ENCODE measurements at regions not wholly inside any gene's neighbourhood (a gene's known extent, or its start where the extent isn't known, plus 50 kb on each side); places are given as distances from the start of the nearest gene placed in this dataset.
"Not testable (repeated sequence)": the region's sequence is repeated elsewhere in the genome, so short reads cannot be mapped to it uniquely, and the experiment has no call there.

DNA sequence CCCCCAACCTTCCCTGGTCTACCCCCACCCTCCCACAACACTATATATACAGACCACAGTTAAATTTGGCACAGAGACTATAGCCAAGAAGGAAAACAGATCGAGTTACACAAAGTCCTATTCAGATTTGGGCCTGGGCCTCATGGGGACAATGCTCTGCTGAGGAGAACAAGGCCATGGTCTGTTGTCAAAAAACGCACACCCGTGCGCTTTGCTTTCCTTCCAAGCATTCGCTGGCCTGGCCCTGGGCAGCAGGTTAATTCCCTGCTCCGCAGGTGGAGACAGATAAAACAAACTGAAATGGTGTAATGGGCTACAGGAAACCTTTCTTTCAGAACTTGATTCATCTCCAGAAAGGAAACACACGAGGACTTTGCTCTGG is 256.2 kb downstream of the BCL2L11 start:
- H4K8ac ChIP-seq (ENCODE audit: low read depth, low read length); H2BK12ac ChIP-seq (ENCODE audit: low read length); H3K4me2 ChIP-seq (ENCODE audit: insufficient read depth, low read length, poor library complexity, severe bottlenecking); H2BK5ac ChIP-seq (ENCODE audit: low read length); H2BK120ac ChIP-seq (ENCODE audit: low read depth, low read length); H3K9ac ChIP-seq (ENCODE audit: low read depth, low read length, poor library complexity); H2AFZ ChIP-seq (ENCODE audit: low read length); H2AK5ac ChIP-seq (ENCODE audit: low read depth, low read length); H3K27me3 ChIP-seq (ENCODE audit: control insufficient read depth in 3 of 3, insufficient read depth in 3 of 3, low read depth in 1 of 3, low read length in 3 of 3); H3K14ac ChIP-seq (ENCODE audit: low read length); H3K4ac ChIP-seq (ENCODE audit: low read length); H3K27ac ChIP-seq (replicated peaks; ENCODE audit: low read length); H3K79me1 ChIP-seq (ENCODE audit: low read depth, low read length); H3K18ac ChIP-seq (ENCODE audit: low read length); H3K23ac ChIP-seq (ENCODE audit: low read depth, low read length, poor library complexity); H2BK15ac ChIP-seq (ENCODE audit: low read length); H3K4me1 ChIP-seq (ENCODE audit: control insufficient read depth in 2 of 2, insufficient read depth in 1 of 2, low read depth in 1 of 2, low read length in 2 of 2); DNase-seq (ENCODE audit: low spot score); H4K91ac ChIP-seq (ENCODE audit: low read depth, low read length, poor library complexity); H3K4me3 ChIP-seq (ENCODE audit: low read length in 2 of 2); H3K36me3 ChIP-seq (replicated peaks in 1 of 2; ENCODE audit: control insufficient read depth in 2 of 2, insufficient read depth in 2 of 2, low read length in 2 of 2); H3K9me3 ChIP-seq (replicated peaks in 1 of 2; ENCODE audit: control insufficient read depth in 2 of 2, insufficient read depth in 1 of 2, low read depth in 1 of 2, low read length in 2 of 2): not testable (repeated sequence)
- WGBS, 2 donors (ENCODE audit: extremely low coverage in 2 of 2, insufficient read length in 2 of 2, insufficient replicate concordance in 1 of 2) = no CpG with 5 or more reads among the region's 7 CpGs

DNA sequence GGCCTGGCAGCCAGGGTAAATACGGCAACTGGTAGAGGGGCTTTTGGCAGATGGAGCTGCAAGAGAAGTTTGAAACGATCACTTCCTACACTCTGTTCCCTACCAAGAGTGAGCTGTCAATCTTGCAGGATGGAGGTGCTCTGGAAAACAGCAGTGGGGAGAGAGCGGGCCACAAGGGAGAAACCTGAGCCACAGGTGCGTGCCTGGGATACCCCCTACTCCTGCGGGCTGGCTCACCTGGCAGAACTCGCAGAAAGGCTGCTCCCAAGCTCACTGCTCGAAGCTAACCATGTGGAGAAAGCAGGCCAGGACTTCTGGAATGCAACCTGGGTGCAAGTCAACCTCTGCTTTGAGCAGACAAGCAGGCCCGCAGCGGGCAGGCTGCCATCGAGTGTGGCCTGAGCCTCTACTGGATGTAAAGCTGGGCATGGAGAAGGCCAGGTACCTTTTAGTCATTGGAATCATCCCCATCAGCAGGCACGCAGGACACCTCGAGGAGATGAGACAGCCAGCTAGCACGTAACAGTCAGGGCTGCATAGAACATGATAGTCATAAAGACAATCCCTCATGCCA is 256.8 kb downstream of the BCL2L11 start:
- not testable (repeated sequence) for H2BK12ac ChIP-seq (ENCODE audit: low read length); H4K8ac ChIP-seq (ENCODE audit: low read depth, low read length); H2BK15ac ChIP-seq (ENCODE audit: low read length); H3K4me2 ChIP-seq (ENCODE audit: insufficient read depth, low read length, poor library complexity, severe bottlenecking); H2BK120ac ChIP-seq (ENCODE audit: low read depth, low read length); H3K4me1 ChIP-seq (ENCODE audit: control insufficient read depth in 2 of 2, insufficient read depth in 1 of 2, low read depth in 1 of 2, low read length in 2 of 2); H3K27ac ChIP-seq (replicated peaks; ENCODE audit: low read length); H3K14ac ChIP-seq (ENCODE audit: low read length); H3K18ac ChIP-seq (ENCODE audit: low read length); H3K36me3 ChIP-seq (replicated peaks in 1 of 2; ENCODE audit: control insufficient read depth in 2 of 2, insufficient read depth in 2 of 2, low read length in 2 of 2); H4K91ac ChIP-seq (ENCODE audit: low read depth, low read length, poor library complexity); H3K4ac ChIP-seq (ENCODE audit: low read length); H3K23ac ChIP-seq (ENCODE audit: low read depth, low read length, poor library complexity); DNase-seq (ENCODE audit: low spot score); H3K27me3 ChIP-seq (ENCODE audit: control insufficient read depth in 3 of 3, insufficient read depth in 3 of 3, low read depth in 1 of 3, low read length in 3 of 3); H3K9me3 ChIP-seq (replicated peaks in 1 of 2; ENCODE audit: control insufficient read depth in 2 of 2, insufficient read depth in 1 of 2, low read depth in 1 of 2, low read length in 2 of 2); H3K4me3 ChIP-seq (ENCODE audit: low read length in 2 of 2); H2AK5ac ChIP-seq (ENCODE audit: low read depth, low read length); H3K79me1 ChIP-seq (ENCODE audit: low read depth, low read length); H2BK5ac ChIP-seq (ENCODE audit: low read length); H3K9ac ChIP-seq (ENCODE audit: low read depth, low read length, poor library complexity); H2AFZ ChIP-seq (ENCODE audit: low read length)
- no CpG with 5 or more reads among the region's 13 CpGs for WGBS, 2 donors (ENCODE audit: extremely low coverage in 2 of 2, insufficient read length in 2 of 2, insufficient replicate concordance in 1 of 2)

GRCh38 chr2:111378348-111378747 is 257.6 kb downstream of the BCL2L11 start:
- not testable (repeated sequence) for H2AFZ ChIP-seq (ENCODE audit: low read length); DNase-seq (ENCODE audit: low spot score); H3K4me1 ChIP-seq (ENCODE audit: control insufficient read depth in 2 of 2, insufficient read depth in 1 of 2, low read depth in 1 of 2, low read length in 2 of 2); H3K79me1 ChIP-seq (ENCODE audit: low read depth, low read length); H3K4me3 ChIP-seq (ENCODE audit: low read length in 2 of 2); H3K27ac ChIP-seq (replicated peaks; ENCODE audit: low read length); H3K9ac ChIP-seq (ENCODE audit: low read depth, low read length, poor library complexity); H4K91ac ChIP-seq (ENCODE audit: low read depth, low read length, poor library complexity); H3K23ac ChIP-seq (ENCODE audit: low read depth, low read length, poor library complexity); H2BK120ac ChIP-seq (ENCODE audit: low read depth, low read length); H3K27me3 ChIP-seq (ENCODE audit: control insufficient read depth in 3 of 3, insufficient read depth in 3 of 3, low read depth in 1 of 3, low read length in 3 of 3); H3K4ac ChIP-seq (ENCODE audit: low read length); H3K4me2 ChIP-seq (ENCODE audit: insufficient read depth, low read length, poor library complexity, severe bottlenecking); H2BK12ac ChIP-seq (ENCODE audit: low read length); H3K18ac ChIP-seq (ENCODE audit: low read length); H3K9me3 ChIP-seq (replicated peaks in 1 of 2; ENCODE audit: control insufficient read depth in 2 of 2, insufficient read depth in 1 of 2, low read depth in 1 of 2, low read length in 2 of 2); H2AK5ac ChIP-seq (ENCODE audit: low read depth, low read length); H3K14ac ChIP-seq (ENCODE audit: low read length); H2BK15ac ChIP-seq (ENCODE audit: low read length); H3K36me3 ChIP-seq (replicated peaks in 1 of 2; ENCODE audit: control insufficient read depth in 2 of 2, insufficient read depth in 2 of 2, low read length in 2 of 2); H4K8ac ChIP-seq (ENCODE audit: low read depth, low read length); H2BK5ac ChIP-seq (ENCODE audit: low read length)
- no CpG with 5 or more reads among the region's 3 CpGs for WGBS, 2 donors (ENCODE audit: extremely low coverage in 2 of 2, insufficient read length in 2 of 2, insufficient replicate concordance in 1 of 2)

GRCh38 chr2:111380733-111381439 is 260.2 kb downstream of the BCL2L11 start:
- H3K79me1 ChIP-seq (ENCODE audit: low read depth, low read length); DNase-seq (ENCODE audit: low spot score); H2BK5ac ChIP-seq (ENCODE audit: low read length); H4K8ac ChIP-seq (ENCODE audit: low read depth, low read length); H3K4me1 ChIP-seq (ENCODE audit: control insufficient read depth in 2 of 2, insufficient read depth in 1 of 2, low read depth in 1 of 2, low read length in 2 of 2); H3K27me3 ChIP-seq (ENCODE audit: control insufficient read depth in 3 of 3, insufficient read depth in 3 of 3, low read depth in 1 of 3, low read length in 3 of 3); H3K4ac ChIP-seq (ENCODE audit: low read length); H3K9ac ChIP-seq (ENCODE audit: low read depth, low read length, poor library complexity); H2AK5ac ChIP-seq (ENCODE audit: low read depth, low read length); H2AFZ ChIP-seq (ENCODE audit: low read length); H3K14ac ChIP-seq (ENCODE audit: low read length); H3K18ac ChIP-seq (ENCODE audit: low read length); H3K4me3 ChIP-seq (ENCODE audit: low read length in 2 of 2); H4K91ac ChIP-seq (ENCODE audit: low read depth, low read length, poor library complexity); H3K23ac ChIP-seq (ENCODE audit: low read depth, low read length, poor library complexity); H3K36me3 ChIP-seq (replicated peaks in 1 of 2; ENCODE audit: control insufficient read depth in 2 of 2, insufficient read depth in 2 of 2, low read length in 2 of 2); H3K4me2 ChIP-seq (ENCODE audit: insufficient read depth, low read length, poor library complexity, severe bottlenecking); H2BK12ac ChIP-seq (ENCODE audit: low read length); H2BK120ac ChIP-seq (ENCODE audit: low read depth, low read length); H2BK15ac ChIP-seq (ENCODE audit: low read length); H3K9me3 ChIP-seq (replicated peaks in 1 of 2; ENCODE audit: control insufficient read depth in 2 of 2, insufficient read depth in 1 of 2, low read depth in 1 of 2, low read length in 2 of 2); H3K27ac ChIP-seq (replicated peaks; ENCODE audit: low read length): not testable (repeated sequence)
- no CpG with 5 or more reads among the region's 5 CpGs for WGBS, 2 donors (ENCODE audit: extremely low coverage in 2 of 2, insufficient read length in 2 of 2, insufficient replicate concordance in 1 of 2)

Measured in neuronal stem cell (in vitro differentiated cells).